OCI-LY3 (cell line): ENCODE measurements at regions not wholly inside any gene's neighbourhood (a gene's known extent, or its start where the extent isn't known, plus 50 kb on each side); places are given as distances from the start of the nearest gene placed in this dataset.

Source experiments
- H2AFZ ChIP-seq: fragments of 200-600, 300-600 bp; shearing (Covaris generic); 2 replicates; pipeline ENCODE4 v1.6.0; 2014; ENCODE audit warnings: antibody characterized with exemption, low read depth, low read length
- H3K27ac ChIP-seq: fragments of 200-600, 300-600 bp; sonication (generic); 2 replicates; pipeline ENCODE4 v1.5.1; 2014; ENCODE audit warnings: mild to moderate bottlenecking, low read length, moderate library complexity, mixed read lengths
- H3K27me3 ChIP-seq: fragments of 200-600, 300-600 bp; sonication (generic); 2 replicates; pipeline ENCODE4 v1.6.1; 2014; ENCODE audit warnings: low read depth, low read length, mixed read lengths
- H3K36me3 ChIP-seq: fragments of 200-600, 300-600 bp; sonication (generic); replicated peaks from 2 replicates; pipeline ENCODE3; 2014; ENCODE audit warnings: low read depth, low read length, mixed read lengths
- H3K4me1 ChIP-seq: fragments of 300-600, 200-600 bp; sonication (generic); 2 replicates; pipeline ENCODE4 v1.6.1; 2014; ENCODE audit warnings: low read length, mixed read lengths
- H3K4me2 ChIP-seq: fragments of 200-600, 300-600 bp; sonication (generic); 2 replicates; pipeline ENCODE4 v1.6.1; 2014; ENCODE audit warnings: low read length, mixed read lengths
- H3K4me3 ChIP-seq: fragments of 300-600, 200-600 bp; sonication (generic); 2 replicates; pipeline ENCODE4 v1.5.1; 2014; ENCODE audit warnings: antibody characterized with exemption, mild to moderate bottlenecking, low read length, moderate library complexity
- H3K79me2 ChIP-seq: fragments of 300-600, 200-600 bp; shearing (Covaris generic); 2 replicates; pipeline ENCODE4 v1.6.1; 2014; ENCODE audit warnings: mild to moderate bottlenecking, low read length, mixed read lengths
- H3K9ac ChIP-seq: fragments of 300-600, 200-600 bp; shearing (Covaris generic); 2 replicates; pipeline ENCODE4 v1.6.0; 2014; ENCODE audit warnings: mild to moderate bottlenecking, low read length, moderate library complexity
- H3K9me3 ChIP-seq: fragments of 200-600, 300-600 bp; shearing (Covaris generic); 2 replicates; pipeline ENCODE4 v1.6.1; 2014; ENCODE audit warnings: low read length, mixed read lengths; ENCODE audit not compliant: insufficient read depth
- H4K20me1 ChIP-seq: fragments of 200-600, 300-600 bp; sonication (generic); 2 replicates; pipeline ENCODE4 v1.6.1; 2016; ENCODE audit warnings: low read length, mixed read lengths; ENCODE audit not compliant: insufficient read depth
- EZH2phosphoT487 ChIP-seq: fragments of 200-600 bp; shearing (Covaris generic); IDR thresholded peaks from 2 replicates; pipeline ENCODE4 v1.6.1; 2018; ENCODE audit warnings: antibody characterized with exemption, mixed run types, low read depth
- TF ChIP-seq, protein P1 (sequence below): fragments of 200-600, 300-600 bp; sonication (generic); IDR thresholded peaks from 2 replicates; pipeline ENCODE4 v1.5.1; 2014; ENCODE audit warnings: antibody characterized with exemption, low read length, low read depth

DNA sequence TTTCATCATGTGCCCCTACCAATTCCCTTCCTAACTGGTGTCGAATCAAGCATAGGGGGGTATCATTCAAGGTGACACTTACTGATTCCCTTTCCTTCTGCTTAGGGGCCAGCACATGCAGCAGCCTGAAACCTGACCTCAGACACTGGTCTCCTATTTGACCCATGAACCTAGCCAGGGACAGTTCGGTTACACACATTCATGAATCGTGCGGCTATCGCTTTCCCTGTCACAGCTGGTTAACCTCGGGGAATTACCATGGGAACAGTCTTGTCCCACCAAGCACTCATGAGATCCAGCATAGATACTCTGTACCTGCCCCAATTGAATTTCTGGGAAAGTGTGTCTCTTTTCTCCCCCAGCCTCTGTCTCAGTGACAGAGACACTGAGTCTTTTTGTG is 140.4 kb downstream of the ZNF674 start:
- Histone ChIP-seq H3K36me3 (no peaks in the 10 kb centered on the region), H3K9me3 (no peaks in the 10 kb centered on the region), H3K4me2 (no peak overlapping the region), H2AFZ (no peak overlapping the region), H4K20me1 (no peaks in the 10 kb centered on the region), H3K4me3 (no peak overlapping the region), H3K27ac (no peak overlapping the region), H3K79me2 (no peaks in the 10 kb centered on the region), H3K27me3 (no peaks in the 10 kb centered on the region), H3K9ac (no peak overlapping the region), H3K4me1 (no peaks in the 10 kb centered on the region)
- TF ChIP-seq, protein P1, sequence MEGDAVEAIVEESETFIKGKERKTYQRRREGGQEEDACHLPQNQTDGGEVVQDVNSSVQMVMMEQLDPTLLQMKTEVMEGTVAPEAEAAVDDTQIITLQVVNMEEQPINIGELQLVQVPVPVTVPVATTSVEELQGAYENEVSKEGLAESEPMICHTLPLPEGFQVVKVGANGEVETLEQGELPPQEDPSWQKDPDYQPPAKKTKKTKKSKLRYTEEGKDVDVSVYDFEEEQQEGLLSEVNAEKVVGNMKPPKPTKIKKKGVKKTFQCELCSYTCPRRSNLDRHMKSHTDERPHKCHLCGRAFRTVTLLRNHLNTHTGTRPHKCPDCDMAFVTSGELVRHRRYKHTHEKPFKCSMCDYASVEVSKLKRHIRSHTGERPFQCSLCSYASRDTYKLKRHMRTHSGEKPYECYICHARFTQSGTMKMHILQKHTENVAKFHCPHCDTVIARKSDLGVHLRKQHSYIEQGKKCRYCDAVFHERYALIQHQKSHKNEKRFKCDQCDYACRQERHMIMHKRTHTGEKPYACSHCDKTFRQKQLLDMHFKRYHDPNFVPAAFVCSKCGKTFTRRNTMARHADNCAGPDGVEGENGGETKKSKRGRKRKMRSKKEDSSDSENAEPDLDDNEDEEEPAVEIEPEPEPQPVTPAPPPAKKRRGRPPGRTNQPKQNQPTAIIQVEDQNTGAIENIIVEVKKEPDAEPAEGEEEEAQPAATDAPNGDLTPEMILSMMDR: no peak
- no peak for TF ChIP-seq EZH2phosphoT487

DNA sequence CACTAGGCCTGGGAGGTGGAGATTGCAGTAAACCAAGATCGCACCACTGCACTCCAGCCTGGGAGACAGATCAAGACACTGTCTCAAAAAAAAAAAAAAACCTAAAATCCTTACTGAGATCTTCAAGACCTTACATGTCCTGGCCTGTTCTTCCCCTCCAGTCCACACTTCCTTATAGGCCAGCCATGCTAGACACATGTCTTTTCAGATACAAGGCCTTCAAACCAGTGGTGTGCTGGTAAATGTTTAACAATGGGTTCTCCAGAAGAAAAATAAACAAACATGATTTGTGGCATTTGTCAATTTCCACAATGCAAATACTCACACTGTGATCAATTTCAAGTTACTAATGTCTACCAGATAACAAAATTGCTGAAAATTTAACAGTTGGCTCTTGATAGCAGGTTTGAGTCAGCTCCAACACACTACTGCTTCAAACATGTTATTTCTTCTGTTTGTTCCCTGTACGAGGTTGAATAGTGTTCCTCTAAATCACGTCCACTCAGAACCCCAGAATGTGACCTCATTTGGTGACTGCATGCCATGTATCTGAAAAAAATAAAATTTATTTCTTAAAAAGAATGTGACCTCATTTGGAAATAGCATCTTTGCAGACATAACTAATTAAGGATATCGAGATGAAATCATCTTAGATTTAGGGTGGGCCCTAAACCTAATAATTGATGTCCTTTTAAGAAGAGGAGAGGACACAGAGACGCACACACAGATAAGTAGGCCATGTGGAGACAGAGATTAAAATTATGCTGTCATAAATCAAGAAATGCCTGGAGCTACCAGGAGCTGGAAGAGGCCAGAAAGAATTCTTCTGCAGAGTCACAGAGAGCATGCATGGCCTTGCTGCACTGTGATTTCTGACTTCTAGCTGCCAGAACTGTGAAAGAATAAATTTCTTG is 144.4 kb downstream of the ZNF674 start:
- no peaks in the 10 kb centered on the region for H3K9me3 ChIP-seq
- no peak overlapping the region for H2AFZ ChIP-seq
- no peaks in the 10 kb centered on the region for H3K4me1 ChIP-seq
- no peaks in the 10 kb centered on the region for H3K79me2 ChIP-seq
- no peaks in the 10 kb centered on the region for H3K27me3 ChIP-seq
- H3K27ac ChIP-seq: no peak overlapping the region
- H4K20me1 ChIP-seq: no peaks in the 10 kb centered on the region
- H3K36me3 ChIP-seq: no peaks in the 10 kb centered on the region
- no peak overlapping the region for H3K9ac ChIP-seq
- H3K4me2 ChIP-seq: no peak overlapping the region
- no peak overlapping the region for H3K4me3 ChIP-seq
- no peak for TF ChIP-seq EZH2phosphoT487
- TF ChIP-seq, protein P1: no peak

DNA sequence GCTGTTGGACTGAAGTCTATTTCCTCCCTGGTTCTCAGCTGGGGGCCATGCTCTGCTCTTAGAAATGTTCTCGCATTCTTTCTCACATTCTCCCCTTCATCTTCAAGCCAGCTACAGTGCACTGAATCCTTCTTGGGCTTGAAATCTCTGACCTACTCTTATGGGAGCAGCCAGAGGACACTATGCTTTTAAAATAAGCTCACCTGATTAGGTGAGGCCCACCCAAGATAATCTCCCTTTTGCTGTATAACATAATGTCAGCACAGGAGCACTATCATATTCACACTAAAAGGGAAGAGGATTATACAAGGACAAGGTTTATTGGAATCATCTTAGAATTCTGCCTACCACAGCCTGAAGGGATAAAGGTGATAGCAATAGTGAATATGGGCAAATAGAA is 146.3 kb downstream of the ZNF674 start:
- Histone ChIP-seq H3K36me3 (no peaks in the 10 kb centered on the region), H3K79me2 (no peaks in the 10 kb centered on the region), H4K20me1 (no peaks in the 10 kb centered on the region), H3K4me1 (no peaks in the 10 kb centered on the region), H3K27me3 (no peaks in the 10 kb centered on the region), H2AFZ (no peak overlapping the region), H3K4me3 (no peak overlapping the region), H3K9ac (no peak overlapping the region), H3K27ac (no peak overlapping the region), H3K9me3 (no peaks in the 10 kb centered on the region), H3K4me2 (no peak overlapping the region)
- TF ChIP-seq, protein P1: no peak
- TF ChIP-seq EZH2phosphoT487: no peak

DNA sequence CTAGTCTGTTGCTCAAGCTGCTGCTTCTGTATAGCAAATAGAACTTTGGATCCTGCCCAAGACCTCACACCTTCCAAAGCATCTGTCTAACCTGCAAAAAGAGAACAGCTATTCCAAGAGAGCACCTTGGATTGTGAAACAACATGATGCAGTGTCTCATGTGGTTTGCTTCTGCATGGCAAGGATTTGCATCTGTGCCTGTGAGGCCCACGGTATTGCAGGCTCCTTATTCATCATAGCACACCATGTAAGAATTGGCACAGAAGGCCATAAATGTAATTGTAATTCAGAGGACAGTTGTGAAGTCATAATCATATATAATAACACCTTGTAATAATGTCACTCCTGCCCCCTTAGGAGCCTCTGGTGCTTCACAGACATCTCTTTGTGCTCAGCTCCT is 147.1 kb downstream of the ZNF674 start:
- Histone ChIP-seq H3K4me1 (no peaks in the 10 kb centered on the region), H3K36me3 (no peaks in the 10 kb centered on the region), H3K79me2 (no peaks in the 10 kb centered on the region), H2AFZ (no peak overlapping the region), H3K27me3 (no peaks in the 10 kb centered on the region), H3K4me2 (no peak overlapping the region), H3K9me3 (no peaks in the 10 kb centered on the region), H3K9ac (no peak overlapping the region), H3K4me3 (no peak overlapping the region), H4K20me1 (no peaks in the 10 kb centered on the region), H3K27ac (no peak overlapping the region)
- no peak for TF ChIP-seq EZH2phosphoT487
- TF ChIP-seq, protein P1: no peak
